SK-N-SH (cell line): ENCODE measurements at regions not wholly inside any gene's neighbourhood (a gene's known extent, or its start where the extent isn't known, plus 50 kb on each side); places are given as distances from the start of the nearest gene placed in this dataset.

ENCODE experiments used
- TAF1 ChIP-seq: IDR thresholded peaks from 2 replicates; pipeline ENCODE4 v1.6.1; 2012; ENCODE audit warnings: low read depth, mild to moderate bottlenecking, low read length, moderate library complexity, borderline replicate concordance
- YY1 ChIP-seq: IDR thresholded peaks from 2 replicates; pipeline ENCODE4 v1.4.0; 2012; ENCODE audit warnings: low read depth, mild to moderate bottlenecking
- TF ChIP-seq, protein P1 (sequence below): fragments of 200-600 bp; sonication (generic); IDR thresholded peaks from 2 replicates; pipeline ENCODE4 v1.6.1; 2017; ENCODE audit warnings: antibody characterized with exemption, mild to moderate bottlenecking, moderate library complexity

DNA sequence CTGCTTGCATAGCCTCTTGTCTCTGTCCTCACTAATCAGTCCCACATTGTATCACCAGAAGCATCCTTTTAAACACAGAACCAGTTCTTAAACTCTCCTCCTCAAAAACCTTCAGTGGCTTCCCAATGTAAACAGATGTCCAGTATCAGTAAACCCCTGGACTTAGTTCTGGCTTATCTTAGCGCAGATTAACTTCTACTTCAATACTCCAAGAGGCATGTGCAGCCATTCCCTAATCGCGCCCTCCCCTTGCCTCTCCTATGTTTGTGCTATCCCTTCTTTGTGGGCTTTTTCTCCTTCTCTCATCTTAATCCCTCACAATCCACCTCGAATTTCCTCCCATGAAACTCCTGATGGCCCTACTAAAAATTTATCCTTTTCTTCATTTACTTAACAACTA lies 193.8 kb downstream of the FBXO8 start:
- TF ChIP-seq YY1: no peak
- TF ChIP-seq, protein P1, sequence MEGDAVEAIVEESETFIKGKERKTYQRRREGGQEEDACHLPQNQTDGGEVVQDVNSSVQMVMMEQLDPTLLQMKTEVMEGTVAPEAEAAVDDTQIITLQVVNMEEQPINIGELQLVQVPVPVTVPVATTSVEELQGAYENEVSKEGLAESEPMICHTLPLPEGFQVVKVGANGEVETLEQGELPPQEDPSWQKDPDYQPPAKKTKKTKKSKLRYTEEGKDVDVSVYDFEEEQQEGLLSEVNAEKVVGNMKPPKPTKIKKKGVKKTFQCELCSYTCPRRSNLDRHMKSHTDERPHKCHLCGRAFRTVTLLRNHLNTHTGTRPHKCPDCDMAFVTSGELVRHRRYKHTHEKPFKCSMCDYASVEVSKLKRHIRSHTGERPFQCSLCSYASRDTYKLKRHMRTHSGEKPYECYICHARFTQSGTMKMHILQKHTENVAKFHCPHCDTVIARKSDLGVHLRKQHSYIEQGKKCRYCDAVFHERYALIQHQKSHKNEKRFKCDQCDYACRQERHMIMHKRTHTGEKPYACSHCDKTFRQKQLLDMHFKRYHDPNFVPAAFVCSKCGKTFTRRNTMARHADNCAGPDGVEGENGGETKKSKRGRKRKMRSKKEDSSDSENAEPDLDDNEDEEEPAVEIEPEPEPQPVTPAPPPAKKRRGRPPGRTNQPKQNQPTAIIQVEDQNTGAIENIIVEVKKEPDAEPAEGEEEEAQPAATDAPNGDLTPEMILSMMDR: no peak
- TF ChIP-seq TAF1: no peak
